Colonic mucosa (tissue), 4 donors: ENCODE measurements at regions not wholly inside any gene's neighbourhood (a gene's known extent, or its start where the extent isn't known, plus 50 kb on each side); places are given as distances from the start of the nearest gene placed in this dataset.

Experiments used
- DNase-seq: peaks from one replicate; pipeline ENCODE4 v3.0.0-alpha.2; 2020
- H3K27ac ChIP-seq: fragments of 200-600 bp; one replicate; pipeline ENCODE4 v1.8.0; 2021
- H3K27me3 ChIP-seq: fragments of 200-600 bp; one replicate; pipeline ENCODE4 v1.8.0; 2021
- H3K36me3 ChIP-seq: fragments of 200-600 bp; one replicate; pipeline ENCODE4 v1.8.0; 2021
- H3K4me1 ChIP-seq: fragments of 200-600 bp; one replicate; pipeline ENCODE4 v1.8.0; 2021; ENCODE audit warnings: mild to moderate bottlenecking
- H3K4me3 ChIP-seq: fragments of 200-600 bp; one replicate; pipeline ENCODE4 v1.8.0; 2021
- H3K9ac ChIP-seq, 2 donors: one replicate each; pipeline ENCODE4 v1.7.0; 2013; ENCODE audit warnings: control low read depth in 2 of 2, low read depth in 2 of 2, low read length in 2 of 2
- H3K9me3 ChIP-seq: fragments of 200-600 bp; one replicate; pipeline ENCODE4 v1.8.0; 2021
- intact Hi-C: fragments of 100-400 bp; cut with DNase I; formaldehyde crosslinking; loops from one replicate; pipeline ENCODE4 v1.14.1; 2022
- TF ChIP-seq, protein P1 (sequence below): fragments of 200-600 bp; IDR thresholded peaks from one replicate; pipeline ENCODE4 v1.8.0; 2022; ENCODE audit warnings: antibody characterized with exemption, mild to moderate bottlenecking
- donor health status: healthy.
- donor health status: DM: no; HTN: no; CAD: no.
- donor health status: DM: no; HTN: no; CAD: no.

DNA sequence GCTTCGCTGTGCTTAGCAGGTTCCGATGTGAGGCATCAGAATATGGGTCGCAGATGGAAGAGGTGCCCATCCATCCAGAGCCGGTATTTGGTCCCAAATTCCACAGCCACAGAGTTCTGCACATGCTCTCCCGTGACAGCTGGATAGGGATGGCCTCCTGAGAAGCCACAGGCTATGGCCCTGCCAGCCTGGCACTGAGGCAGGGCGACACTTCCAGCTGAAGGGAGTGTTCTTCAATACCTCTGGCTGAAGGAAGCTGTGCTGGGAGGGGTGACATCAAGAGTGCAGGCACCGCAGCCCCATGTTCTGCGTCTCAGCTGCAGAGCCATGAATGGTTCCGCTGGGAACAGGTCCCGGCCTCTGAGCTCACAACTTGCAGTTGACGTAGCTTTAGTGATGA lies 83.4 kb upstream of the SIMC1 start:
- Histone ChIP-seq H3K27me3 (no peaks in the 10 kb centered on the region), H3K27ac (no peak overlapping the region), H3K4me1 (no peaks in the 10 kb centered on the region), H3K9ac (no peak overlapping the region), H3K9me3 (no peaks in the 10 kb centered on the region), H3K36me3 (no peaks in the 10 kb centered on the region), H3K4me3 (no peak overlapping the region)
- DNase-seq = no peak
- intact Hi-C loops = no loop called here
- TF ChIP-seq, protein P1, sequence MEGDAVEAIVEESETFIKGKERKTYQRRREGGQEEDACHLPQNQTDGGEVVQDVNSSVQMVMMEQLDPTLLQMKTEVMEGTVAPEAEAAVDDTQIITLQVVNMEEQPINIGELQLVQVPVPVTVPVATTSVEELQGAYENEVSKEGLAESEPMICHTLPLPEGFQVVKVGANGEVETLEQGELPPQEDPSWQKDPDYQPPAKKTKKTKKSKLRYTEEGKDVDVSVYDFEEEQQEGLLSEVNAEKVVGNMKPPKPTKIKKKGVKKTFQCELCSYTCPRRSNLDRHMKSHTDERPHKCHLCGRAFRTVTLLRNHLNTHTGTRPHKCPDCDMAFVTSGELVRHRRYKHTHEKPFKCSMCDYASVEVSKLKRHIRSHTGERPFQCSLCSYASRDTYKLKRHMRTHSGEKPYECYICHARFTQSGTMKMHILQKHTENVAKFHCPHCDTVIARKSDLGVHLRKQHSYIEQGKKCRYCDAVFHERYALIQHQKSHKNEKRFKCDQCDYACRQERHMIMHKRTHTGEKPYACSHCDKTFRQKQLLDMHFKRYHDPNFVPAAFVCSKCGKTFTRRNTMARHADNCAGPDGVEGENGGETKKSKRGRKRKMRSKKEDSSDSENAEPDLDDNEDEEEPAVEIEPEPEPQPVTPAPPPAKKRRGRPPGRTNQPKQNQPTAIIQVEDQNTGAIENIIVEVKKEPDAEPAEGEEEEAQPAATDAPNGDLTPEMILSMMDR = no peak

DNA sequence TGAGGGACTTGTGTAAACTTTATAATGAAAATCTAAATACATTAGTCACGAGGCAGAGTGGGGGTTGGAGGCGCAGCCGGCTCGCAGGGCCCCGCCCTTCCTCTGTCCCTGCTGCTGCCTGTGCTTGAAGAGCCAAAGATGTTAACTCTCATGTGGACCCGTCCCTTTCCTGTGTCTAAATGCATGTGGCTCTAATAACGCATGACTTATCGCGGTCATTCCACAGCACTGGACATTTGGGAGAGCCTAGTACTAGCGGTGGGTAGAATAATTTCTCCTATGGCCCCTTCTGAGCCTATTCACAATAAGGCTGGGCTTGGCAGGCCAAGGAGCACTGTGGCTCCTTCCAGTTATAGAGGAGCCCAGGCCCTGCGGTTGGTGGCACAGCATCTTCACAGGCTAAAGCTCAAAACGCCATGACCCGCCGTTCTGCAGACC lies 82.3 kb upstream of the SIMC1 start:
- Histone ChIP-seq H3K9ac (no peak overlapping the region), H3K4me1 (no peaks in the 10 kb centered on the region), H3K36me3 (no peaks in the 10 kb centered on the region), H3K9me3 (no peaks in the 10 kb centered on the region), H3K27me3 (no peaks in the 10 kb centered on the region), H3K27ac (no peak overlapping the region), H3K4me3 (no peak overlapping the region)
- TF ChIP-seq, protein P1 = no peak
- DNase-seq = no peak
- intact Hi-C loops = no loop called here

DNA sequence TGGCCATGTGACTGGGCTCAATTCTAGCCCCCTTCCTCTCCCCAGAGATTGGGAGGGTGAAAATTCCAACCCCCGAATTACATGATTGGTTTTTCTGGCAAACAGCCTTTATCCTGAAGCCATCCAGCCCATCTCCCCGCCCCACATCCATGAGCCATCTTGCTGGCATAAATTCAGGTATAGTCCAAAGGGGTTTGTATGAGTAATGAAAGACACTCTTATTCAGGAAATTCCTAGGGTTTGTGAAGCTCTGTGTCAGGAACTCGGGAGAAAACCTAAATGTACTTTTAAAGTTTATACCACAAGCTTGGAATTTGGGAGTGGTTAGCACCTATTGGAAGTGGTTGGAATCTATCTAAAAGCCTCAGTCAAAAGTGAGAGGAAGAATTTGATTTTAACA lies 80.6 kb upstream of the SIMC1 start:
- H3K27me3 ChIP-seq = no peaks in the 10 kb centered on the region
- H3K27ac ChIP-seq = no peak overlapping the region
- DNase-seq = no peak
- intact Hi-C loops = no loop called here
- H3K4me1 ChIP-seq = no peaks in the 10 kb centered on the region
- TF ChIP-seq, protein P1 = no peak
- no peak overlapping the region for H3K4me3 ChIP-seq
- H3K9me3 ChIP-seq = no peaks in the 10 kb centered on the region
- no peaks in the 10 kb centered on the region for H3K36me3 ChIP-seq
- no peak overlapping the region for H3K9ac ChIP-seq

DNA sequence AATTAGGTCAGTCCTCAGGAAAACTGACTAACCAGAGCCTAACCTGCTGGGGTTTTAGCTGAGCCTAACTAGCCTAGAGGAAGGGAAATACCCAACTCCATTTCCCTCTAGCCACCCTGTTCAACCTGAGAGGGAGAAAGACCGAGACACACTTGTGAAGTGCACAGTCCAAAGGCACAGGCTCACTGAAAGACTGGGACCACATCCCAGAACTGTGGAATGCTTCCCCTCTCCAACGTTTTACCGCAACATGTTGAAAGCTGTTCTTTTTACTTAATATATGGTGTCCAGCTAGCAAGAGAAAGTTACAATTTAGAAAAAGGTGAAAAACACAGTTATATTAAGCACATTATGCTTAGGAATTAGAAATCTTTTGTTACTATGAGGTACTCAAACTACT lies 76.8 kb upstream of the SIMC1 start:
- Histone ChIP-seq H3K9ac (no peak overlapping the region), H3K9me3 (no peaks in the 10 kb centered on the region), H3K36me3 (no peaks in the 10 kb centered on the region), H3K27me3 (no peaks in the 10 kb centered on the region), H3K4me3 (no peak overlapping the region), H3K4me1 (no peaks in the 10 kb centered on the region), H3K27ac (no peak overlapping the region)
- TF ChIP-seq, protein P1 = no peak
- intact Hi-C loops = no loop called here
- no peak for DNase-seq

DNA sequence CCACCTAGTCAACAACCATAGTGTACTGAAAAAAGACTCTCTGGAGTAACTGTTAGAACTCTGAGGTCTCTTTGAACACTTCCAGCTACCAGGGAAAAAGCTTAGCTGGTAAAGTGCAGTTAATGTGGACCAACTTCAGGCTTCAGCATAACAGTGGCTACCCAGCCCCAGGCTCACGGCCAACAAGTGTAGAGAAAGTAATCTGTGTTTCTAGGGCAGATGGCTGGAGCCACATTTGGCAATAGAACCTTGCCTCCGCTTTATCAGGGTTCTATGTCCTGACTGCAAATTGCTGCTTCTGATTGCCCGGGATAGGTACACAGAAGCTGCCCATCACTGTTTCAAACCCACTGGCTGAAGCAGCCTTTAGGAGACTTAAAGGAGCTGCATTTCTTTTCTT lies 76.0 kb upstream of the SIMC1 start:
- Histone ChIP-seq H3K27me3 (no peaks in the 10 kb centered on the region), H3K4me1 (no peaks in the 10 kb centered on the region), H3K4me3 (no peak overlapping the region), H3K9me3 (no peaks in the 10 kb centered on the region), H3K9ac (no peak overlapping the region), H3K36me3 (no peaks in the 10 kb centered on the region), H3K27ac (no peak overlapping the region)
- TF ChIP-seq, protein P1 = no peak
- intact Hi-C loops = no loop called here
- no peak for DNase-seq

DNA sequence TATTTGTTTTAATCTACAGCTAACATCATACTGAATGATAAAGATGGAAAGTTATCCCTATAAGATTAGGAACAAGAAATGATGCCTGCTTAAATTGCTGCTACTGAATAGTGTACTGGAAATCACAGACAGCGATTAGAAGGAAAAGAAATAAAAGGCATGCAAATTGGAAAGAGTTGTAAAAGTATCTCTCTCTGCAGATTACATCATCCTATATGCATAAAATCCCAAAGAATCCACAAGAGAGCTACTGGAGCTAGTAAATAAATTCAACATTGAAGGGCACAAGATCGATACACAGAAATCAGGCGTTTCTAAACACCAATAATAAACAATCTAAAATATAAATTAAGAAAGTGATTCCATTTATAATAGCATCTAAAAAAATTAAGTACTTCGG lies 75.3 kb upstream of the SIMC1 start:
- Histone ChIP-seq H3K9me3 (no peaks in the 10 kb centered on the region), H3K9ac (no peak overlapping the region), H3K4me1 (no peaks in the 10 kb centered on the region), H3K36me3 (no peaks in the 10 kb centered on the region), H3K27me3 (no peaks in the 10 kb centered on the region), H3K27ac (no peak overlapping the region), H3K4me3 (no peak overlapping the region)
- TF ChIP-seq, protein P1 = no peak
- intact Hi-C loops = no loop called here
- DNase-seq = no peak
